ENCODE measurements at regions not wholly inside any gene's neighbourhood (a gene's known extent, or its start where the extent isn't known, plus 50 kb on each side); places are given as distances from the start of the nearest gene placed in this dataset.

DNA sequence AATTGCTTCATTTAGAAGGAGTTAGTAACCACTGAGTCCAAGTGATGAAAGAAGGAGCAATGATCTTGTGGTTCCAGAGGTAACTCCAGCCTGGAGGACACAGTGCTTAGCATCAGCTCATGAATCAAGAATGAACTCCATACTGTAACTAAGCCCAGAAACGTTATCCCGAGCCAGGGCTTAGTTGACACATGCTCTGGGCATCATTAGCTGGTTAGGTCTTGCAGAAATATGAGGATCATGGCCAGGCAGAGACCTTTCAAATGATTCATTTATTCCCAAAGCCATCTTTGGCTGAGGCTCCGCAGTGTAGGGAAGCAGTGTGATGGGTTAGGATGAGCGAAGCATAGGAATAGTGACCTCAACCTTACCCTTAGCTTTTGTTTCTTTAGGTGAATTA, 277.4 kb downstream of the FAM76B start:
- Histone ChIP-seq H3K9me3 (ENCODE audit: control insufficient read depth, insufficient read depth, low read depth, low read length) (no peaks in the 10 kb centered on the region), H3K4me2 (ENCODE audit: extremely low read depth, insufficient read depth, low read length) (no peak overlapping the region), H3K36me3 (ENCODE audit: control insufficient read depth, insufficient read depth, low read length) (no peaks in the 10 kb centered on the region), H2AFZ (ENCODE audit: low read length) (no peak overlapping the region), H3K9ac (ENCODE audit: insufficient read depth, low read length) (no peak overlapping the region), H3K4me1 (ENCODE audit: control insufficient read depth, extremely low read depth, insufficient read depth, low read length) (peaks cover 3% of the 10 kb centered on the region), H3K27ac (ENCODE audit: insufficient read depth, low read length) (no peak overlapping the region), H3K4me3 (replicated peaks in 1 of 4; ENCODE audit: control extremely low read depth in 1 of 4, insufficient read depth in 1 of 4, low read depth in 3 of 4, low read length in 4 of 4) (no peak overlapping the region), H3K79me2 (ENCODE audit: control insufficient read depth, insufficient read depth, low read length) (no peaks in the 10 kb centered on the region), H3K27me3 (ENCODE audit: control insufficient read depth, insufficient read depth, low read length) (no peaks in the 10 kb centered on the region), H4K20me1 (ENCODE audit: control insufficient read depth, extremely low read depth, insufficient read depth, low read length) (no peaks in the 10 kb centered on the region)
- DNase-seq (ENCODE audit: low read depth in 2 of 2) = peak; percentile 91 to 93
- TF ChIP-seq EZH2 (IDR thresholded peaks at IDR 0.05; ENCODE audit: low read length, missing control alignments) = no peak
- TF ChIP-seq, protein P1, sequence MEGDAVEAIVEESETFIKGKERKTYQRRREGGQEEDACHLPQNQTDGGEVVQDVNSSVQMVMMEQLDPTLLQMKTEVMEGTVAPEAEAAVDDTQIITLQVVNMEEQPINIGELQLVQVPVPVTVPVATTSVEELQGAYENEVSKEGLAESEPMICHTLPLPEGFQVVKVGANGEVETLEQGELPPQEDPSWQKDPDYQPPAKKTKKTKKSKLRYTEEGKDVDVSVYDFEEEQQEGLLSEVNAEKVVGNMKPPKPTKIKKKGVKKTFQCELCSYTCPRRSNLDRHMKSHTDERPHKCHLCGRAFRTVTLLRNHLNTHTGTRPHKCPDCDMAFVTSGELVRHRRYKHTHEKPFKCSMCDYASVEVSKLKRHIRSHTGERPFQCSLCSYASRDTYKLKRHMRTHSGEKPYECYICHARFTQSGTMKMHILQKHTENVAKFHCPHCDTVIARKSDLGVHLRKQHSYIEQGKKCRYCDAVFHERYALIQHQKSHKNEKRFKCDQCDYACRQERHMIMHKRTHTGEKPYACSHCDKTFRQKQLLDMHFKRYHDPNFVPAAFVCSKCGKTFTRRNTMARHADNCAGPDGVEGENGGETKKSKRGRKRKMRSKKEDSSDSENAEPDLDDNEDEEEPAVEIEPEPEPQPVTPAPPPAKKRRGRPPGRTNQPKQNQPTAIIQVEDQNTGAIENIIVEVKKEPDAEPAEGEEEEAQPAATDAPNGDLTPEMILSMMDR (conservative IDR thresholded peaks at IDR 0.05 in 1 of 2, IDR thresholded peaks at IDR 0.05 in 1 of 2; ENCODE audit: low read depth in 1 of 2, low read length in 2 of 2) = no peak

DNA sequence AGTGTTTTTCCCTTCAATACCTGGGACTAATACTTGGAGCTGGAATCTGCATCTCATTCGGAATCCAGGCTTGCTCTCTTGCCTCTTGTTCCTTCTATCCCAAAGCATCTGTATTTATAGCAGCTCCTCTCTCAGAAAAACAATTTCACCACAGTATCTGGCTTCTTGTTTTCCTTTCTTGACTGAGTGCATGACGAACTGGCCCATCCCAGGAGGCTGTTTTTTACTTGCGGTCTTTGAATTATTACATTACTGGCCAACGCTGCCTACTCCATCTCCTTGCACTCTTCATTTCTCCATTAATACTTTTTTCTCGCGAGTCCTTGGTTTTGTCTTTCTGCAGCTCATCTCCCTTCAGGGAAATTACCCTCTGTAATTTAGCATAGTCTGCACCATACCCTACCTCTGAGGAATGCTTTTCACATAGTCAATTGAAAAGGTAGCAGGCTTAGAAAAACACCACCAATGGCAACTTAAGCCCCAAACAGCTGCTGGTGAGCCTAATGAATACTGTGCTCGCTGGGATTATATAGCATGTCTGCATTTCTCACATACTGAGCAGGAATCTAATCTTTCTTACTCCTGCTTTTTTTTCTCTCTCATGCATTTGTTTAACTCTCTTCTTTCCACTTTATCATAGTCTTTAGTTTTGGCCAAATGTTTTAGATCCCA, 277.4 kb upstream of the SESN3 start:
- Histone ChIP-seq H3K9me3 (ENCODE audit: control insufficient read depth, insufficient read depth, low read depth, low read length) (no peaks in the 10 kb centered on the region), H3K4me2 (ENCODE audit: extremely low read depth, insufficient read depth, low read length) (no peak overlapping the region), H3K4me1 (ENCODE audit: control insufficient read depth, extremely low read depth, insufficient read depth, low read length) (no peaks in the 10 kb centered on the region), H3K27ac (ENCODE audit: insufficient read depth, low read length) (no peak overlapping the region), H3K79me2 (ENCODE audit: control insufficient read depth, insufficient read depth, low read length) (no peaks in the 10 kb centered on the region), H3K4me3 (replicated peaks in 1 of 4; ENCODE audit: control extremely low read depth in 1 of 4, insufficient read depth in 1 of 4, low read depth in 3 of 4, low read length in 4 of 4) (no peak overlapping the region), H4K20me1 (ENCODE audit: control insufficient read depth, extremely low read depth, insufficient read depth, low read length) (no peaks in the 10 kb centered on the region), H3K9ac (ENCODE audit: insufficient read depth, low read length) (no peak overlapping the region), H3K36me3 (ENCODE audit: control insufficient read depth, insufficient read depth, low read length) (no peaks in the 10 kb centered on the region), H3K27me3 (ENCODE audit: control insufficient read depth, insufficient read depth, low read length) (no peaks in the 10 kb centered on the region), H2AFZ (ENCODE audit: low read length) (no peak overlapping the region)
- TF ChIP-seq EZH2 (IDR thresholded peaks at IDR 0.05; ENCODE audit: low read length, missing control alignments) = no peak
- no peak for DNase-seq (ENCODE audit: low read depth in 2 of 2)

DNA sequence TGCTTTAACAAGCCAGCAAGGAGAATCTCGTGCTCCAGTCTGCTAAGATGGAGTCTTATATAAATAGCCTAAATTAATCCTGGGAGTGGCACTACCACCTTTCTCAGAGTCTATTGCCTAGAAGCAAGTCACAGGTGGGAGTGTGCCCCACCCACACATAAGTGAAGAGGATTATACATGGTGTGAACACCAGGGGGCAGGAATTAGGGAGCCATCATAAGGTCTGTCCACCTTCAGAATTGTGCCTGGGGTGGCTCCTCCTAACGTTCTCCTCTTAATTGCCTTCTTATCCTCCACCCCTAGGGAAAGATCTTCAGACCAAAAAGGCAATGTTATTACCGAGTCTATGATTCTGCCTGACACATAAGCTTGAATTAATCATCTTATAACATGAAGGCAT, 276.8 kb upstream of the SESN3 start:
- Histone ChIP-seq H3K27ac (ENCODE audit: insufficient read depth, low read length) (no peak overlapping the region), H3K9ac (ENCODE audit: insufficient read depth, low read length) (no peak overlapping the region), H3K79me2 (ENCODE audit: control insufficient read depth, insufficient read depth, low read length) (no peaks in the 10 kb centered on the region), H3K4me1 (ENCODE audit: control insufficient read depth, extremely low read depth, insufficient read depth, low read length) (no peaks in the 10 kb centered on the region), H3K36me3 (ENCODE audit: control insufficient read depth, insufficient read depth, low read length) (no peaks in the 10 kb centered on the region), H3K4me3 (replicated peaks in 1 of 4; ENCODE audit: control extremely low read depth in 1 of 4, insufficient read depth in 1 of 4, low read depth in 3 of 4, low read length in 4 of 4) (no peak overlapping the region), H3K9me3 (ENCODE audit: control insufficient read depth, insufficient read depth, low read depth, low read length) (no peaks in the 10 kb centered on the region), H3K4me2 (ENCODE audit: extremely low read depth, insufficient read depth, low read length) (no peak overlapping the region), H3K27me3 (ENCODE audit: control insufficient read depth, insufficient read depth, low read length) (no peaks in the 10 kb centered on the region), H2AFZ (ENCODE audit: low read length) (no peak overlapping the region), H4K20me1 (ENCODE audit: control insufficient read depth, extremely low read depth, insufficient read depth, low read length) (no peaks in the 10 kb centered on the region)
- TF ChIP-seq, protein P1 (conservative IDR thresholded peaks at IDR 0.05 in 1 of 2, IDR thresholded peaks at IDR 0.05 in 1 of 2; ENCODE audit: low read depth in 1 of 2, low read length in 2 of 2) = no peak
- TF ChIP-seq EZH2 (IDR thresholded peaks at IDR 0.05; ENCODE audit: low read length, missing control alignments) = no peak
- no peak for DNase-seq (ENCODE audit: low read depth in 2 of 2)
